Fibroblast of the aortic adventitia (primary cell): ENCODE measurements at regions not wholly inside any gene's neighbourhood (a gene's known extent, or its start where the extent isn't known, plus 50 kb on each side); places are given as distances from the start of the nearest gene placed in this dataset.
A peak's percentile ranks its signal among the peaks of the same experiment; 100 is the strongest.

Experiments used
- DNase-seq: peaks from one replicate; pipeline ENCODE4 v3.0.0-alpha.2; 2010; ENCODE audit warnings: low read depth
- H3K4me3 ChIP-seq: 2 replicates; pipeline ENCODE4 v1.5.1; 2011; ENCODE audit warnings: low read depth, mild to moderate bottlenecking, control low read depth, low read length, moderate library complexity
- TF ChIP-seq, protein P1 (sequence below): IDR thresholded peaks from 2 replicates; pipeline ENCODE4 v1.5.1; 2011; ENCODE audit warnings: mild to moderate bottlenecking, low read length, control low read depth, inconsistent platforms; ENCODE audit not compliant: insufficient read depth

- TF ChIP-seq, protein P1, sequence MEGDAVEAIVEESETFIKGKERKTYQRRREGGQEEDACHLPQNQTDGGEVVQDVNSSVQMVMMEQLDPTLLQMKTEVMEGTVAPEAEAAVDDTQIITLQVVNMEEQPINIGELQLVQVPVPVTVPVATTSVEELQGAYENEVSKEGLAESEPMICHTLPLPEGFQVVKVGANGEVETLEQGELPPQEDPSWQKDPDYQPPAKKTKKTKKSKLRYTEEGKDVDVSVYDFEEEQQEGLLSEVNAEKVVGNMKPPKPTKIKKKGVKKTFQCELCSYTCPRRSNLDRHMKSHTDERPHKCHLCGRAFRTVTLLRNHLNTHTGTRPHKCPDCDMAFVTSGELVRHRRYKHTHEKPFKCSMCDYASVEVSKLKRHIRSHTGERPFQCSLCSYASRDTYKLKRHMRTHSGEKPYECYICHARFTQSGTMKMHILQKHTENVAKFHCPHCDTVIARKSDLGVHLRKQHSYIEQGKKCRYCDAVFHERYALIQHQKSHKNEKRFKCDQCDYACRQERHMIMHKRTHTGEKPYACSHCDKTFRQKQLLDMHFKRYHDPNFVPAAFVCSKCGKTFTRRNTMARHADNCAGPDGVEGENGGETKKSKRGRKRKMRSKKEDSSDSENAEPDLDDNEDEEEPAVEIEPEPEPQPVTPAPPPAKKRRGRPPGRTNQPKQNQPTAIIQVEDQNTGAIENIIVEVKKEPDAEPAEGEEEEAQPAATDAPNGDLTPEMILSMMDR = no peak
- H3K4me3 ChIP-seq = no peak overlapping the region
- no peak for DNase-seq
Observed at GRCh38 chr20:60507087-60507694, 549.0 kb downstream of the CDH26 start.

- TF ChIP-seq, protein P1 = no peak
- DNase-seq = no peak
- no peak overlapping the region for H3K4me3 ChIP-seq
Observed at GRCh38 chr20:60509407-60509806, 551.2 kb downstream of the CDH26 start.

- H3K4me3 ChIP-seq = no peak overlapping the region
- TF ChIP-seq, protein P1 = no peak
- DNase-seq = no peak
Observed at GRCh38 chr20:60510356-60510755, 552.1 kb downstream of the CDH26 start.

- peak; percentile 24 for DNase-seq
- no peak overlapping the region for H3K4me3 ChIP-seq
- TF ChIP-seq, protein P1 = no peak
Observed at GRCh38 chr20:60512443-60512842, 554.2 kb downstream of the CDH26 start.

- TF ChIP-seq, protein P1 = no peak
- no peak overlapping the region for H3K4me3 ChIP-seq
- DNase-seq = no peak
Observed at GRCh38 chr20:60513141-60513540, 554.9 kb downstream of the CDH26 start.

GRCh38 chr20:60516442-60516841 is 558.2 kb downstream of the CDH26 start:
- TF ChIP-seq, protein P1 = no peak
- no peak for DNase-seq
- no peak overlapping the region for H3K4me3 ChIP-seq

- TF ChIP-seq, protein P1 = no peak
- DNase-seq = no peak
- H3K4me3 ChIP-seq = no peak overlapping the region
Observed at GRCh38 chr20:60518022-60518421, 559.8 kb downstream of the CDH26 start.
